HG02884 (cell line): ENCODE measurements at regions not wholly inside any gene's neighbourhood (a gene's known extent, or its start where the extent isn't known, plus 50 kb on each side); places are given as distances from the start of the nearest gene placed in this dataset.

Source experiments
- ATAC-seq: cut with Tn5 transposase; IDR thresholded peaks from one replicate; pipeline ENCODE4 v1.9.1; 2021; ENCODE audit warnings: mild to moderate bottlenecking, moderate library complexity; ENCODE audit not compliant: unreplicated experiment

- ATAC-seq = no peak
Measured at GRCh38 chr5:166431456-166431855, 1860.0 kb upstream of the WWC1 start.

GRCh38 chr5:166433679-166434078 lies 1857.8 kb upstream of the WWC1 start:
- no peak for ATAC-seq

GRCh38 chr5:166436872-166437271 lies 1854.6 kb upstream of the WWC1 start:
- no peak for ATAC-seq

GRCh38 chr5:166486348-166486747 lies 1805.1 kb upstream of the WWC1 start:
- ATAC-seq = no peak

- ATAC-seq = no peak
Measured at GRCh38 chr5:166488560-166488959, 1802.9 kb upstream of the WWC1 start.

- ATAC-seq = no peak
Measured at GRCh38 chr5:166493040-166493439, 1798.4 kb upstream of the WWC1 start.

- no peak for ATAC-seq
Measured at GRCh38 chr5:166493612-166494011, 1797.8 kb upstream of the WWC1 start.

- no peak for ATAC-seq
Measured at GRCh38 chr5:166497496-166498104, 1793.8 kb upstream of the WWC1 start.

GRCh38 chr5:166499447-166500240 lies 1791.8 kb upstream of the WWC1 start:
- no peak for ATAC-seq

GRCh38 chr5:166503506-166503905 lies 1787.9 kb upstream of the WWC1 start:
- no peak for ATAC-seq

- no peak for ATAC-seq
Measured at GRCh38 chr5:166505067-166505466, 1786.4 kb upstream of the WWC1 start.

- no peak for ATAC-seq
Measured at GRCh38 chr5:166505544-166505943, 1785.9 kb upstream of the WWC1 start.

GRCh38 chr5:166507810-166508425 lies 1783.5 kb upstream of the WWC1 start:
- no peak for ATAC-seq

GRCh38 chr5:166509085-166509484 lies 1782.4 kb upstream of the WWC1 start:
- no peak for ATAC-seq

GRCh38 chr5:166517976-166518375 lies 1773.5 kb upstream of the WWC1 start:
- no peak for ATAC-seq

- ATAC-seq = no peak
Measured at GRCh38 chr5:166523206-166523605, 1768.2 kb upstream of the WWC1 start.

- ATAC-seq = no peak
Measured at GRCh38 chr5:166529200-166529599, 1762.2 kb upstream of the WWC1 start.

- no peak for ATAC-seq
Measured at GRCh38 chr5:166532456-166533220, 1758.8 kb upstream of the WWC1 start.

GRCh38 chr5:166535641-166536040 lies 1755.8 kb upstream of the WWC1 start:
- no peak for ATAC-seq

GRCh38 chr5:166540156-166540555 lies 1751.3 kb upstream of the WWC1 start:
- no peak for ATAC-seq

GRCh38 chr5:166551384-166551783 lies 1740.1 kb upstream of the WWC1 start:
- ATAC-seq = no peak
